T-helper 2 cell treated with Interferon-gamma antibody and Interleukin-4, amounts not matched to agents 5 μg/mL and 100 μg/mL, for 36 hours (primary cell): ENCODE measurements at regions not wholly inside any gene's neighbourhood (a gene's known extent, or its start where the extent isn't known, plus 50 kb on each side); places are given as distances from the start of the nearest gene placed in this dataset.
"Not testable (repeated sequence)": the region's sequence is repeated elsewhere in the genome, so short reads cannot be mapped to it uniquely, and the experiment has no call there.

Experiments used
- DNase-seq: peaks from one replicate; pipeline ENCODE4 v3.0.0; 2021; ENCODE audit warnings: low spot score
- H3K27ac Mint-ChIP-seq: one replicate; pipeline ENCODE4 v1.8.0; 2021; ENCODE audit warnings: mild to moderate bottlenecking, mixed read lengths
- H3K27me3 Mint-ChIP-seq: one replicate; pipeline ENCODE4 v1.8.0; 2021; ENCODE audit warnings: low read depth, mixed read lengths
- H3K36me3 Mint-ChIP-seq: one replicate; pipeline ENCODE4 v1.8.0; 2021; ENCODE audit warnings: low read depth, mixed read lengths
- H3K4me1 Mint-ChIP-seq: one replicate; pipeline ENCODE4 v1.8.0; 2021; ENCODE audit warnings: low read depth, mixed read lengths
- H3K4me3 Mint-ChIP-seq: one replicate; pipeline ENCODE4 v1.8.0; 2022; ENCODE audit warnings: mild to moderate bottlenecking, moderate library complexity, mixed read lengths
- H3K9me3 Mint-ChIP-seq: one replicate; pipeline ENCODE4 v1.8.0; 2021; ENCODE audit warnings: mixed read lengths

DNA sequence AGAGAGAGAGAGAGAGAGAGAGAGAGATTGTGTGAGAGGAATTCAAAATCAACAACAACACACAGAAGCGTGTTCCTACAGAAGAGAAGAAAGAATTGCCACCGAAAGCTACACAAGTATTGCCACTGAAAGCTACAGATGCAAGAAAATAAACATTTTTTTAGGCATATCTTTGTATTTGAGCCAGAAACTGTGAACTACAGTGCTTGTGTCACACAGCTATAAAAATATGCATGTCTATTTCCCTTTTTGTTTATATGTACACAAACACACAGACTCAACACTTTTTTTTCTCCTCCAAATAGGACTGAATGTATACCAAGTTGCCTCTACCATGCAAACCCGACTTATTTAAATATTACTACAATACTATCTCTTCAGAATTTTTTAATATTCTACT is 290.4 kb downstream of the SLITRK5 start:
- no peaks in the 10 kb centered on the region for H3K36me3 Mint-ChIP-seq
- H3K9me3 Mint-ChIP-seq = no peaks in the 10 kb centered on the region
- DNase-seq = no peak
- no peaks in the 10 kb centered on the region for H3K27me3 Mint-ChIP-seq
- H3K27ac Mint-ChIP-seq = no peak overlapping the region
- no peak overlapping the region for H3K4me3 Mint-ChIP-seq
- H3K4me1 Mint-ChIP-seq = no peaks in the 10 kb centered on the region

DNA sequence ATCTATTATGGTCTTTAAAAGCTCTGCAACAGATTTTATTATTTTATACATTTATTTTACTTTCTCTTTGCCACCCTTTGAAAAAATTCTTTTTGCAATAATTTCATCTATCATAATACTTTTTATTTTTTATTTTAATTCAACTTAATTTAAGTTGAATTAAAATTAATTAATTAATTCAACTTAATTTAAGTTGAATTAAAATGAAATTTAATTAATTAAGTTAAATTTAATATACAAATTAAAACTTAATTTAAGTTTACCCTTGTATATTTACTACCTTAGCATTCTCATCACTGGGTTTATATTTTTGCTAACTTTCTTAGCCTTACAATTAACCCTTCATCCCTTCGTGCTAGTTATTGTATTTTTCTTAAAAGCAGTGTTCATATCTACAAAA is 301.4 kb downstream of the SLITRK5 start:
- DNase-seq = no peak
- no peaks in the 10 kb centered on the region for H3K36me3 Mint-ChIP-seq
- H3K27ac Mint-ChIP-seq = no peak overlapping the region
- no peaks in the 10 kb centered on the region for H3K4me1 Mint-ChIP-seq
- H3K9me3 Mint-ChIP-seq = peaks cover 15% of the 10 kb centered on the region
- H3K27me3 Mint-ChIP-seq = no peaks in the 10 kb centered on the region
- no peak overlapping the region for H3K4me3 Mint-ChIP-seq

DNA sequence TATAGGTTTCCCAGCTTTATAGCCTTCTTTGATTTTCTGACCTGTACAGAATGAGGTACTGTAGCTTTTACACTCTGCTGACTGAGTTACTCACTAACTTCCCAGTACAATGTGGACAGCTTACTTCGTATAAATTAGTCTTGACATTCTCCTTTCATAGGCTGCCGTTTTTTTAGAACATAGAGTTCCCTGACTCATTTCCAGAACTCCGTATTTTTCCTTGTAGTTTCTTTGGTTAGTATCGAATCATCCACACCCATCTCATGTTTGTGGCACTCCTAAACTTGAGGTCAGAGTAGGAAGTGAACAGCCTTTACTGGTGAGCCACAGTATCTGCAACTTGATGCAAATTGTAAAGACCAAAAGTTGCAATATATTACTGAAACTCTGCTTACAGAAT is 303.9 kb downstream of the SLITRK5 start:
- Mint-ChIP-seq H3K27me3 (no peaks in the 10 kb centered on the region), H3K9me3 (peaks cover 27% of the 10 kb centered on the region), H3K27ac (no peak overlapping the region), H3K4me1 (no peaks in the 10 kb centered on the region), H3K4me3 (no peak overlapping the region), H3K36me3 (no peaks in the 10 kb centered on the region)
- no peak for DNase-seq

DNA sequence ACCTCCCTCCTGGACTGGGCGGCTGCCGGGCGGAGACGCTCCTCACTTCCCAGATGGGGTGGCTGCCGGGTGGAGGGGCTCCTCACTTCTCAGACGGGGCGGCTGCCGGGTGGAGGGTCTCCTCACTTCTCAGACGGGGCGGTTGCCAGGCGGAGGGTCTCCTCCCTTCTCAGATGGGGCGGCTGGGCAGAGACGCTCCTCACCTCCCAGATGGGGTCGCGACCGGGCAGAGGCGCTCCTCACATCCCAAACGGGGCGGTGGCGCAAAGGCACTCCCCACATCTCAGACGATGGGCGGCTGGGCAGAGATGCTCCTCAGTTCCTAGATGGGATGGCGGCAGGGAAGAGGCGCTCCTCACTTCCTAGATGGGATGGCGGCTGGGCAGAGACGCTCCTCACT is 305.5 kb downstream of the SLITRK5 start:
- H3K9me3 Mint-ChIP-seq = peaks cover 27% of the 10 kb centered on the region
- not testable (repeated sequence) for H3K4me1 Mint-ChIP-seq, H3K4me3 Mint-ChIP-seq, H3K36me3 Mint-ChIP-seq, DNase-seq, H3K27ac Mint-ChIP-seq, H3K27me3 Mint-ChIP-seq

DNA sequence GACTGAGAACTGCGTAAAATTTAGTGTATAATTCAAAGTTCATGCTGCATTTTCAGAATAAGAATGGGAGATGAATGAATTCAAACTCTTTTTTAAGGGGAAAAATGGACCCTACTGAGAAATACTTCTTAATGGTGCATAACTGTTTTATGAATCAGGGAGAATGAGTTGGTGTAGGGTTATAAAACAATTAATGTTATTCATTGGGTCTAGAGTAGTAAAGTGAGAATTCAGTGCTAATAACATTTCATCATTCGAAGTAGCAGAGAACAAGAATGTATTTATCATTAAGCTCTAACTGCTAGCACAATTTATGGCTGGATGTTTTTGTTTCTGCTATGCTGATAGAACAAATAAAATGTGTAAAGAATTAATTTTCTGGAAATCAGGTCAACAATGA is 310.2 kb downstream of the SLITRK5 start:
- no peaks in the 10 kb centered on the region for H3K27me3 Mint-ChIP-seq
- peaks cover 15% of the 10 kb centered on the region for H3K9me3 Mint-ChIP-seq
- no peak for DNase-seq
- H3K4me1 Mint-ChIP-seq = no peaks in the 10 kb centered on the region
- no peak overlapping the region for H3K4me3 Mint-ChIP-seq
- no peak overlapping the region for H3K27ac Mint-ChIP-seq
- H3K36me3 Mint-ChIP-seq = no peaks in the 10 kb centered on the region

DNA sequence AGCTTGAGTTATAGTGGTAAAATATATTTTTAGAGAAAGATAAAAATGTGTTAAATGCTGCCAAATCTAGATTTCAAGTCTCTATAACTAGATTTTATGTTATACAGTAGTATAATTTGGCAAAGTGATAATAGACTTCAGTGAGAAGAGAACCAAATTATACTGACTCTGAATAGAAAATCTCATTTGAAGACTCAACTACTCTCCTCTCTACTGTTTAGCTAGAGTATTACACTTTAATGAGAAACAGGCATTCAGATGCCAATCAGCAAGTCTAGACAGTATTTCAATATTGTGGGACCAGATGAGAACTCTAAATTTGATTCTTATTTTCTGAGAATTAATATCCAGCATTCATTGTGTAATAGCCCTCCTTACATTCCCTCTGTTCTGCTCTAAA is 311.2 kb downstream of the SLITRK5 start:
- H3K27ac Mint-ChIP-seq = no peak overlapping the region

DNA sequence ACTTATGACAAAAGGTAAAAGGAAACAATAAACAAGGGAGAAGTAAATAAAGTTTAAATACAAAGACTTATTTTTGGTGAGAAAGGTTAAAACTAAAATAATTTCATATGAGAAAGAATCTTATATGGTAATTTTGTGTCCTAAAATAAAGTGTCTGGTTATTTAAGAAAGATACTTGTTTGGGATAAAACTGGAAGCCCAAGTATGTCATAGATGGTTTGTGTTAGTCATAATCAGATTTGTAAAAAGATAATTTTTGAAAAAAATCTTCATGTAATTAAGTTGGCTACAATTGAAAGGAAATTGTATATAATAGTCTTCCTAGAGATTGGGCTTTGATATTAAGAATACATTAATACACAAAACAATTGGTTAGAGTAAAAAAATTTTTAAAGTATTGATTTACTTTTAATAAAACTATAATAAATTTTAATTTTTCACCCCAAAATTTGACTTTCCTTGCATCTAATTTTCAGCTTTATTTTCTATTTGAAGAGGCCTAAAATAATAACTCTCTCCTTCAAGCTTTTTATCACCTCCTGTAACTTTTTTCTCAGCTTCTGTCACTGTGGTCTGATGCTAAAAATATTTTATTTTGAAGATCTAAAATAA is 315.6 kb downstream of the SLITRK5 start:
- peaks cover 3% of the 10 kb centered on the region for H3K9me3 Mint-ChIP-seq
- no peak for DNase-seq
- H3K4me1 Mint-ChIP-seq = no peaks in the 10 kb centered on the region
- no peaks in the 10 kb centered on the region for H3K36me3 Mint-ChIP-seq
- H3K27ac Mint-ChIP-seq = no peak overlapping the region
- H3K4me3 Mint-ChIP-seq = no peak overlapping the region
- H3K27me3 Mint-ChIP-seq = no peaks in the 10 kb centered on the region

More for the DNA sequence above, 311.2 kb downstream of the SLITRK5 start:
- Mint-ChIP-seq H3K27me3 (no peaks in the 10 kb centered on the region), H3K4me1 (no peaks in the 10 kb centered on the region), H3K9me3 (peaks cover 15% of the 10 kb centered on the region), H3K4me3 (no peak overlapping the region), H3K36me3 (no peaks in the 10 kb centered on the region)
- no peak for DNase-seq

DNA sequence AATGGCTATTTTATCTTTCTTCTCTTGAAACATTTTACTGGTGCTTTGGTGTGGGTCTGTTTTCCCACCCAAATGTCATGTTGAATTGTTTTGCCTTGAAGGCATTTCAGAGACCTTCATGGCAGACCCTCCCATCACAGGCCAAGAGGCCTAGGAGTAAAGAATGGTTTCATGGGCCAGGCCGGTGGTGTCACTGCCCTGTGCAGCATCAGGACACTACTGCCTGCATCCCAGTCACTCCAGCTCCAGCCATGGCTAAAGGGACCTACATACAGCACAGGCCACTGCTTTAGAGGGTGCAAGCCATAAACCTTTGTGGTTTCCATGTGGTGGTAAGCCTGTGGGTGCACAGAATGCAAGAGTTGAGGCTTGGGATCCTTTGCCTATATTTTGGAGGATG is 326.9 kb downstream of the SLITRK5 start:
- DNase-seq = no peak
- no peaks in the 10 kb centered on the region for H3K27me3 Mint-ChIP-seq
- no peak overlapping the region for H3K27ac Mint-ChIP-seq
- H3K4me3 Mint-ChIP-seq = no peak overlapping the region
- no peaks in the 10 kb centered on the region for H3K36me3 Mint-ChIP-seq
- no peaks in the 10 kb centered on the region for H3K4me1 Mint-ChIP-seq
- H3K9me3 Mint-ChIP-seq = peaks cover 9% of the 10 kb centered on the region

DNA sequence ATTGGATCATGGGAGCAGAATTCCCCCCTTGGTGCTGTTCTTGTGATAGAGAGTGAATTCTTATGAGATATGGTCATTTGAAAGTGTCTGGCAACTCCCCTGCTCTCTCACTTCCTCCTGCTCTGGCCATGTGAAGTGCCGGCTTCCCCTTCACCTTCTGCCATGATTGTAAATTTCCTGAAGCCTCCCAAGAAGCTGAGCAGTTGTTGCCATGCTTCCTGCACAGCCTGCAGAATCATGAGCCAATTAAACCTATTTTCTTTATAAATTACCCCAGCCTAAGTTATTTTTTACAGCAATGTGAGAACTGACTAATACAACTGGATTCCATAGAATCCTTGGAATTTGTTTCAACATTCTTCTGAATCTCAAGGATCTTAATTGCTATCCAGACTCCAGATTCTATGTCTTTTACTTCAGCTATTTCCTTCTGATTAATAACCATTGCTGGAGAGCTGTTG is 328.1 kb downstream of the SLITRK5 start:
- no peak for DNase-seq
- H3K4me3 Mint-ChIP-seq = no peak overlapping the region
- peaks cover 14% of the 10 kb centered on the region for H3K9me3 Mint-ChIP-seq
- no peaks in the 10 kb centered on the region for H3K27me3 Mint-ChIP-seq
- no peak overlapping the region for H3K27ac Mint-ChIP-seq
- no peaks in the 10 kb centered on the region for H3K4me1 Mint-ChIP-seq
- no peaks in the 10 kb centered on the region for H3K36me3 Mint-ChIP-seq

DNA sequence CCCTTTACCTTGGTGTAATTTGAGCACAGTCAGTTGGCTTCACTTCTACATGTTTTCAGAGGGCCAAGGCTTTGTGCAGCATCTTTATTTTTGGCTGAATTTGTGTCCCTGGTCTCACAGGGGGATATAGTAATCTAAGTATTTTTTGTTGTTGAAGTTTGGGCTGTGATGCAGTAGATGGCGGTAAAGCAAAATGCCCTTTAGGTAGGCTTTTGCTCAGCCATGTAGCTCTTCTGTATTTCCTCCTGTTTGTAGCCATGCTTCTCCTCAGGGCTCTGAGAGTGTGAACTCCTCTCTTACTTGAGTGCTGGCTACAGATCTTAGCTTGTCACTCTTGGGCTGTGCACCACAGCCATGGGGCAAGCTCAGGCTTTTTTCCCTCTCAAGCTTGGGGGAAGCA is 328.6 kb downstream of the SLITRK5 start:
- Mint-ChIP-seq H3K36me3 (no peaks in the 10 kb centered on the region), H3K9me3 (peaks cover 14% of the 10 kb centered on the region)

DNA sequence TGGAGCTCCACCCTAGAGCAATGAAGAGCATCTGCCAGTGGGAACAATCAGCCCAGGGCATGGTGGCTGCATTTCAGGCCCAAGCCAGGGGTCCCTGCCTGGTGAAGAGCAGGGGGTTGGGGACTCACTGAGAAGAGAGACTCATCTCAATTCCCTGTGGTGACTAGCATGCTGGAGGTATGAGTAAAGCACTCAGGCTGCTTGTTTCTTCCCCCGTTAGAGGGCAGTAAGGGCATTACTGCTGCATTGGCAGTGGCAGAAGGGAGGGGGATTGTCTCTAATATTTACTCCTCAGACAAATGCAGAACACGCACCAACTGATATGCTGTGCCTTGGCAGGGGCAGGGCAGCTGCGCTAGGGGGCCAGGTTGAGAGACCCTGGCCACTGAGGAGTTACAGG is 329.1 kb downstream of the SLITRK5 start:
- H3K27ac Mint-ChIP-seq = no peak overlapping the region
- no peak overlapping the region for H3K4me3 Mint-ChIP-seq
- no peaks in the 10 kb centered on the region for H3K36me3 Mint-ChIP-seq
- H3K4me1 Mint-ChIP-seq = no peaks in the 10 kb centered on the region
- H3K9me3 Mint-ChIP-seq = peaks cover 12% of the 10 kb centered on the region
- DNase-seq = no peak
- no peaks in the 10 kb centered on the region for H3K27me3 Mint-ChIP-seq

More for the DNA sequence above, 328.6 kb downstream of the SLITRK5 start:
- H3K27ac Mint-ChIP-seq = no peak overlapping the region
- no peaks in the 10 kb centered on the region for H3K27me3 Mint-ChIP-seq
- no peak overlapping the region for H3K4me3 Mint-ChIP-seq
- H3K4me1 Mint-ChIP-seq = no peaks in the 10 kb centered on the region
- no peak for DNase-seq

DNA sequence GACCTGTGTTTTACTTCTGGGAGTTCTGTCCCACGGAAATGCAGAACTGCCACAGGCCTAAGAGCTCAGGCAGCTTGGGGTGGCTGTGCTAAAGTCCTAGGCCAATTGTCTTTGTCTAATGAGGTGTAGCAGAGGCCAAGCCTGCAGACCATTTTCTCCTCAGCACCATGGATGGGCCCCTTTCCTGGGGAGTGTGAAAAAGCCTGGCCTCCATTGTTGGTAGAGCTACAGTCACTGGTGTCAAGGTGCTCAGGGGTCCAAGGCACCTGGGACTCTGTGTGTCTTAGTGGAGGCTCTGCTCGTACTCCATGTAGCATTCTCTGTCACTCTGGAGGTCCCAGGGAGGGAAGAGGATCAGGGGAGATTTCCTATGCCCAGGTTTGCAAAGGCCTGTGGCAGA is 329.6 kb downstream of the SLITRK5 start:
- DNase-seq = no peak
- Mint-ChIP-seq H3K4me3 (no peak overlapping the region), H3K36me3 (no peaks in the 10 kb centered on the region), H3K27ac (no peak overlapping the region), H3K9me3 (peaks cover 9% of the 10 kb centered on the region), H3K27me3 (no peaks in the 10 kb centered on the region), H3K4me1 (no peaks in the 10 kb centered on the region)

DNA sequence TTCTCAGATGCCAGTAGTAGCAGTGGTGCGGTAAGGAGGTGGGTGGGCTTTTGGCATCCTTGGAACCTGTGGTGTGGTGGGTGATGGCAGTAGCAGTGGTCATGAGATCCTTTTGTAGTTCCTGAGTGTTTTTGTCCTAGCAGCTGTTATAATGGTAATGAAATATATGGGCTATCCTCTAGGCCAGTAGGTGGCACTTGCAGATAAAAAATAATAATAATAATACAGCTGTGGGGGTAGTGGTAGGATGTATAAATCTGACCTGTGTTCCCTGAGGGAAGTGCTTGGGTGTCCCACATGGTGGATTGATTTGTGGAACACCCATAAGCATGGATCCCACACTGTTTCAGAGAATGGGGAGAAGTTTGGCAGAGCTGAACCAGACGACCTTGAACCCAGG is 334.0 kb downstream of the SLITRK5 start:
- Mint-ChIP-seq H3K36me3 (no peaks in the 10 kb centered on the region), H3K27ac (no peak overlapping the region), H3K4me1 (no peaks in the 10 kb centered on the region), H3K9me3 (peaks cover 13% of the 10 kb centered on the region), H3K4me3 (no peak overlapping the region), H3K27me3 (no peaks in the 10 kb centered on the region)
- DNase-seq = no peak

DNA sequence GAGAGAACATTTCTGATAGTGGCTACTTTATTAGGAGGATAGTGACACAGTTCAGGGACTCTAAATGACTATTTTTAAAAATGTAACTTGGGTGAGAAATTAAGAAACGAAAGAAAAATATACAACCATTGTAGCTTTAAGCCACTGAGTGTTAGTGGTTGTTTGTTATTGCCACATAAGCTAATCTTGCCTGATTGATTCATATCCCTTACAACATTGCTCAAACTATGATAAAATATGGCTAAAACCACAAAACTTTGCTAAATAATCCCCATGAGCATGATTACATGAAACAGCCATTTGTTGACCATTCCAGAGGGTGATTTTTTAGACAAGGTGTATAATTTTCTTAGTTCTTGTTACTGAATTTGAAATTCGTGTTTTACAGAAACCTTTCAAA is 343.4 kb downstream of the SLITRK5 start:
- H3K27ac Mint-ChIP-seq = no peak overlapping the region
- peaks cover 12% of the 10 kb centered on the region for H3K9me3 Mint-ChIP-seq
- H3K4me3 Mint-ChIP-seq = no peak overlapping the region
- H3K27me3 Mint-ChIP-seq = no peaks in the 10 kb centered on the region
- no peak for DNase-seq
- no peaks in the 10 kb centered on the region for H3K4me1 Mint-ChIP-seq
- H3K36me3 Mint-ChIP-seq = no peaks in the 10 kb centered on the region

DNA sequence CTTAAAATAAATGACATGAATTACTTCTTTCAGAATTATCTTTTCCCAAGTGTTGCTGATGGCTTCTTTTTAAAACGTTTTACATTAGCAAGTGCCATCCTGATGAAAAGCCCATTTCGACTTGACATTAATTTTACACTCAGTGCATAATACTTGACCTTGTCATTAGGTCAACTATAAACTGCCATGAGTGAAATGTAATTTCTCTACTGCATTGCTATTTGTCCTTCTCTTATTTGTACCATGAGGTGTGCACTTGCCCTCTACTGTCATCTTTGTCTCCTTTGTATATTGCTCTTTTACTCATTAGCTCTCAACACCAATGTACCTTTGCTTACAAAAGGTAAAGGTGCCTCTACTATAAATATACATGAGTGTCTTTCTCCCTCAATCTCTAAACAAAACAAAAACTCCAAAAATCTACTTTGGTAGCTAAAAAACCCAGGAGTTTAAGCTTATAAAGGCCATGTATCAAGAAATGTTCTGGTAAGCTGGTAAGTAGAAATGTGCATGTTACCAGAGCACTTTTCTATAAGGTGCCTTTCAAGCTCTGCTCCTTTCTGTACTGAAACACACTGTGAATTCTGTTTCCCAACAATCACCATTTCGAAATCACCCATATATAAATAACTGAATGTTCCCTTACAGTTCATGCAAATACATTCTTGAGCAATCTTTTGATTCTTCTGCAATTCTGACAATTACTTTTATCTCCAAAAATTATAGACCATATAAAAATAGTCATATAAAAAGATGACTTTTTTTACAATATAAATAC is 351.4 kb downstream of the SLITRK5 start:
- no peak overlapping the region for H3K4me3 Mint-ChIP-seq
- no peak for DNase-seq
- no peak overlapping the region for H3K27ac Mint-ChIP-seq
- H3K9me3 Mint-ChIP-seq = peaks cover 29% of the 10 kb centered on the region
- H3K36me3 Mint-ChIP-seq = no peaks in the 10 kb centered on the region
- no peaks in the 10 kb centered on the region for H3K4me1 Mint-ChIP-seq
- H3K27me3 Mint-ChIP-seq = no peaks in the 10 kb centered on the region
